ENCODE measurements at regions not wholly inside any gene's neighbourhood (a gene's known extent, or its start where the extent isn't known, plus 50 kb on each side); places are given as distances from the start of the nearest gene placed in this dataset.

GRCh38 chr18:70421471-70422390, 132.9 kb downstream of the SOCS6 start:
- no peak overlapping the region for H3K4me3 Mint-ChIP-seq
- H3K36me3 Mint-ChIP-seq (ENCODE audit: low read depth) = no peaks in the 10 kb centered on the region
- peaks cover 3% of the 10 kb centered on the region for H3K27me3 Mint-ChIP-seq (ENCODE audit: low read depth)
- TF ChIP-seq CTCF (IDR thresholded peaks at IDR 0.05; ENCODE audit: unreplicated experiment in 3 of 3) = no peak
- no peaks in the 10 kb centered on the region for H3K9me3 Mint-ChIP-seq
- H3K4me1 Mint-ChIP-seq = peaks cover 16% of the 10 kb centered on the region
- H3K27ac Mint-ChIP-seq = no peak overlapping the region

GRCh38 chr18:70420146-70420898, 131.5 kb downstream of the SOCS6 start:
- H3K9me3 Mint-ChIP-seq = no peaks in the 10 kb centered on the region
- peaks cover 3% of the 10 kb centered on the region for H3K27me3 Mint-ChIP-seq (ENCODE audit: low read depth)
- H3K4me1 Mint-ChIP-seq = peaks cover 16% of the 10 kb centered on the region
- H3K27ac Mint-ChIP-seq = no peak overlapping the region
- no peaks in the 10 kb centered on the region for H3K36me3 Mint-ChIP-seq (ENCODE audit: low read depth)
- TF ChIP-seq CTCF (IDR thresholded peaks at IDR 0.05; ENCODE audit: unreplicated experiment in 3 of 3) = no peak
- no peak overlapping the region for H3K4me3 Mint-ChIP-seq

- Mint-ChIP-seq H3K4me3 (no peak overlapping the region), H3K9me3 (no peaks in the 10 kb centered on the region), H3K27ac (peak overlapping the region in 1 of 3 experiments; percentile 75), H3K4me1 (peaks cover 16% of the 10 kb centered on the region), H3K27me3 (ENCODE audit: low read depth) (peaks cover 3% of the 10 kb centered on the region), H3K36me3 (ENCODE audit: low read depth) (no peaks in the 10 kb centered on the region)
- no peak for TF ChIP-seq CTCF (IDR thresholded peaks at IDR 0.05; ENCODE audit: unreplicated experiment in 3 of 3)
These were observed 130.7 kb downstream of the SOCS6 start for GRCh38 chr18:70419526-70419925.

- Mint-ChIP-seq H3K27me3 (ENCODE audit: low read depth) (peaks cover 3% of the 10 kb centered on the region), H3K27ac (peak overlapping the region in 1 of 3 experiments; percentile 75), H3K9me3 (no peaks in the 10 kb centered on the region), H3K36me3 (ENCODE audit: low read depth) (no peaks in the 10 kb centered on the region), H3K4me1 (peaks cover 16% of the 10 kb centered on the region), H3K4me3 (no peak overlapping the region)
- TF ChIP-seq CTCF (IDR thresholded peaks at IDR 0.05; ENCODE audit: unreplicated experiment in 3 of 3) = no peak
These were observed 129.9 kb downstream of the SOCS6 start for GRCh38 chr18:70418546-70419311.

GRCh38 chr18:70417847-70418246, 129.0 kb downstream of the SOCS6 start:
- Mint-ChIP-seq H3K4me3 (no peak overlapping the region), H3K27ac (no peak overlapping the region), H3K36me3 (ENCODE audit: low read depth) (no peaks in the 10 kb centered on the region), H3K27me3 (ENCODE audit: low read depth) (no peaks in the 10 kb centered on the region), H3K9me3 (no peaks in the 10 kb centered on the region), H3K4me1 (peaks cover 16% of the 10 kb centered on the region)
- TF ChIP-seq CTCF (IDR thresholded peaks at IDR 0.05; ENCODE audit: unreplicated experiment in 3 of 3) = no peak
